ENCODE measurements at regions not wholly inside any gene's neighbourhood (a gene's known extent, or its start where the extent isn't known, plus 50 kb on each side); places are given as distances from the start of the nearest gene placed in this dataset.

DNA sequence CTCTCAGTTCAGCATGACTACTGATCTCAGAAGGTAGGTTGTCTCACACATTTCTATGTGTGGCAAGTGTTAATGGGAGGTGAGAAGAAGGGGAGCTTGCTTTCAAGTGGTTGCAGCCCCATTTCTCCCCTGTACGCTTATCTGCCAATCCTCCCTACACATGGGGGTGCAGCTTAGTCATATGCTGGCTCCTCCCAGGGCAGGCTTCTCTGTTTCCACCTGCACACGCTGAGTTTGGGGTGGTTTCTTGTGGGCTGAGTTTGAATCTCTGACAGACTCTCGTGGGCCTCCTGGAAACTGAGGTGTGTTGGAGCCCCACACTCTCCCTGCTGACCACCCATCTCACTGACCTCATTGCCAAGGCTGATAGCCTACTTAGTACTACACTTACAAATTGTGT is 435.8 kb upstream of the MTPN start:
- DNase-seq (ENCODE audit: low read depth) = no peak
- TF ChIP-seq, protein P1, sequence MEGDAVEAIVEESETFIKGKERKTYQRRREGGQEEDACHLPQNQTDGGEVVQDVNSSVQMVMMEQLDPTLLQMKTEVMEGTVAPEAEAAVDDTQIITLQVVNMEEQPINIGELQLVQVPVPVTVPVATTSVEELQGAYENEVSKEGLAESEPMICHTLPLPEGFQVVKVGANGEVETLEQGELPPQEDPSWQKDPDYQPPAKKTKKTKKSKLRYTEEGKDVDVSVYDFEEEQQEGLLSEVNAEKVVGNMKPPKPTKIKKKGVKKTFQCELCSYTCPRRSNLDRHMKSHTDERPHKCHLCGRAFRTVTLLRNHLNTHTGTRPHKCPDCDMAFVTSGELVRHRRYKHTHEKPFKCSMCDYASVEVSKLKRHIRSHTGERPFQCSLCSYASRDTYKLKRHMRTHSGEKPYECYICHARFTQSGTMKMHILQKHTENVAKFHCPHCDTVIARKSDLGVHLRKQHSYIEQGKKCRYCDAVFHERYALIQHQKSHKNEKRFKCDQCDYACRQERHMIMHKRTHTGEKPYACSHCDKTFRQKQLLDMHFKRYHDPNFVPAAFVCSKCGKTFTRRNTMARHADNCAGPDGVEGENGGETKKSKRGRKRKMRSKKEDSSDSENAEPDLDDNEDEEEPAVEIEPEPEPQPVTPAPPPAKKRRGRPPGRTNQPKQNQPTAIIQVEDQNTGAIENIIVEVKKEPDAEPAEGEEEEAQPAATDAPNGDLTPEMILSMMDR (IDR thresholded peaks at IDR 0.05; ENCODE audit: insufficient read depth, low read depth, low read length, missing control alignments) = no peak
- H3K4me3 ChIP-seq (ENCODE audit: low read depth, low read length) = no peak overlapping the region

DNA sequence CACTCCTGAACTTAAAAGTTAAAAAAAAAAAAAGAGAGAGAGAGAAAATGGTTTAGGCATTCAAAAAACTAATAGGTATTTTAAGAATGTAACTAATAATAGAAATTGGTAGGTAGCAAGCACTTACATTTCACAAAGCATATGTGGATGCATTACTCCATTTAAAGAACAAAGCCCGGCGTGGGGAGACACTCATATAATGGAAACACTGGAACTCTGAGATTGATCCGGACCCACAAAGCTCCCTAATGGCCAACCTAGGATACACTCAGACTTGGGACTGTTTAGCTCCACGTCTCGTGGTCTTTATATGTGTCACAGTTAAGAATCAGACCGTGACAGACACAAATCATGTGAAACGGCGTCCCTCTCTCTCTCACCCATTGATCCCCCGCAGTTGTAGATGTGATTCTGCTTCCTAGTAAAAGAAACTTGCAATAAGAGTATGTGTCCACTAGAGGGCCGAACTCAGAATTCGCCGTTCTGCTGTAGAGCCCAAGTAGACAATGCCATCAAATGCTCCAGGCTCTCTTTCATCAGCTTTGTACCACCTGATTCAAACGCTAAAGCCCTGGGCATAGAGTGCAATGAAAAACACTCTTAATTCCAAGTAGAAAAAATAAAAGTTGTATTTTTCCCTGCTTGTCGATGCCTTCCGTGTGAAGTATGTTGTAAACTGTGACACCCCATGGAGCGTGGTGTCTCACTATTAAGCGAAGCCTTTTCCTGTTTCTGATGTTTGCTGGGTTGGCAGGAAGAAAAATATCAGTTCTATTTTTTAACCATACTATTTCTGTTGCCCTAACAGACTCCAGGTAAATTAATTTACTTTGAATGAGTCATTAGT is 429.0 kb upstream of the MTPN start:
- peak; percentile 77 for DNase-seq (ENCODE audit: low read depth)
- TF ChIP-seq, protein P1 (IDR thresholded peaks at IDR 0.05; ENCODE audit: insufficient read depth, low read depth, low read length, missing control alignments) = peak; percentile 83
- H3K4me3 ChIP-seq (ENCODE audit: low read depth, low read length) = peak overlapping the region; percentile 30

DNA sequence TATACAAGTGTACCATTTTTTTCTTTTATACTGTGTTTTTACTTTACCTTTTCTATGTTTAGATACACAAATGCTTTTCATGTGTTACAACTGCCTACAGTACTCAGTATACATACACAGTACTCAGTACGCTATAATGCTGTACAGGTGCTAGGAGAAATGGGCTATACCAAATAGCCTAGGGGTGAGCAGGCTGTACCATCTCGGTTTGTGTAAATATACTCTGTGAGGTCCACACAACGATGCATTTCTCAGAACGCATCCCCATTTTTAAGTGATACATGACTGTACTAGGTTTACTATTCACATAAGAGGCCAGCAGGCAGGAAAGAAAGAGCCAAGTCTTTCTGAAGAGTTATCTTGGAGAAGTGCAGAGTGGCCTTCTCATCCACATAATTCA is 426.4 kb upstream of the MTPN start:
- DNase-seq (ENCODE audit: low read depth) = no peak

DNA sequence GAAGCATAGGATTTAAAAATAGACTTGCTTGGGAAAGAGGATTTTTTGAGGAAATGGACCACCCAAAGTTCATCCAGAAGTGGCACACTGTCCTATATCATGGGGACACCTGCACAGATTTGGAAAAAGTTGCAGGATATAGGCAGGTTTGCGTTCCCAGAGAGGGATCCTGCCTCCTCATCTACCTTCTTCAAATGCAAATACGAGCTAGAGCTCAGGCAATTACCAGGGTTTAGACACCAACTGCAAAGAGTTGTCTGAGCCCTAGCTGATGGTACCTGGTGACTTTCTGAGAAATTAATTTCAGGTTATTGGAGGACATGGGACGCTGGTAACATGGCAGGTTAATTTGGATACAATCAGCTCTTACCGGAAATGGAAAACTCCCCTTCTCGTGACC is 423.7 kb upstream of the MTPN start:
- no peak overlapping the region for H3K4me3 ChIP-seq (ENCODE audit: low read depth, low read length)
- TF ChIP-seq, protein P1 (IDR thresholded peaks at IDR 0.05; ENCODE audit: insufficient read depth, low read depth, low read length, missing control alignments) = no peak
- no peak for DNase-seq (ENCODE audit: low read depth)

More for the DNA sequence above, 426.4 kb upstream of the MTPN start:
- TF ChIP-seq, protein P1 (IDR thresholded peaks at IDR 0.05; ENCODE audit: insufficient read depth, low read depth, low read length, missing control alignments) = no peak
- no peak overlapping the region for H3K4me3 ChIP-seq (ENCODE audit: low read depth, low read length)

DNA sequence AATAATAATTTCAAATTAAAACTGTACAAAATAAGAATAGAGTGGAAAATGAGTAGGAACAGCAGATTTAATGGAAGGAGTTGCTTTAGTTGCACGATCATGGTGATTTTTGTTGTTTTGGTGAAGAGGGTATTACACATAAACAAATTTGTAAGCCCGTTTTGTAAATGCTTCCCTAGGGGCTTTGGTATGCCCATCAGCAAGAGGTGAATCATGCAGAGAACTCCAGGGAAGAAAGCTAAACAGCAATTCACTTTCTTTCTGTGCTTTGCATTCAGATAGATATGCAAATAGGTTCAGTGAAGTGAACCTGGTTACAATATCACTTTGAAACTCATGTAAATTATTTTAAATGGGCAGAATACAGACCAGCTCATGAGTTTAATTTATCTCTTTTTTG is 422.2 kb upstream of the MTPN start:
- no peak for DNase-seq (ENCODE audit: low read depth)
- no peak overlapping the region for H3K4me3 ChIP-seq (ENCODE audit: low read depth, low read length)
- TF ChIP-seq, protein P1 (IDR thresholded peaks at IDR 0.05; ENCODE audit: insufficient read depth, low read depth, low read length, missing control alignments) = no peak

DNA sequence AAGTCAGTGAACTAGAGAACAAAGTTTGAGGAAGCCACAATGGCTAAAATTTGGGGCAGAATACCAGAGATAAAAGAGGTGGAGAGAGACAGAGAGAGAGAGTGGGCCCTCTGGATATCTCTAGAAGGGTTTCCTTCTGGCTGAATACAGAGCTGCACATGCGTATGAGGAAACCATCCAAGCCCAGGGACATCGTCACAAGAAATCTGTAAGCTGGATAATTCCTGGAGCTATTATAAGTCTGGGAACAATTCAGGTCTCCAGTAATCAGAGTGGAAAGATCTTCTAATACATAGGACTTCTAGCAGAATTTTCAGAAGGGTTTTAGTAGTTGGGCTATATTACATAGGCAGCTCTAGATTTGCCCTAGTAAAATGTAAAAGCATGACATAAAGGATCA is 415.7 kb upstream of the MTPN start:
- TF ChIP-seq, protein P1 (IDR thresholded peaks at IDR 0.05; ENCODE audit: insufficient read depth, low read depth, low read length, missing control alignments) = no peak
- no peak overlapping the region for H3K4me3 ChIP-seq (ENCODE audit: low read depth, low read length)
- DNase-seq (ENCODE audit: low read depth) = no peak

DNA sequence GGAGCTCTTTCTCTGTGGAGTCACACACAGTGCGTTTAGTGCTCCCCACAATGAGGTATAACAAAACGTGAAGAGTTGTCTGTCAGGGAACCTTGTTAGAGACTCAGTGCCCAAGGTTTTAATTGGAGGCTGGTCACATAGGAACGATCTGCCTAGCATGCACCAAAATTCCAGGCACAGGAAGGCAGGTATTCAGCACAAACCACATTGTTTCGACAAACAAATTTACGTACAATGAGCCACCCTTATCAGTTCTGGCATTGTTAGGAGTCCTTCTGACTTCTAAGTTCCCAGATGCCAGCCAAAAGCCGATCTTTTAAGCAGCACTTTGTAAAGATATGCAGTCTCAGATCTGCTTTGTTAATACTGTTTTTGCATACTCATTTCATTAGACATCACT is 414.2 kb upstream of the MTPN start:
- no peak for DNase-seq (ENCODE audit: low read depth)
- no peak overlapping the region for H3K4me3 ChIP-seq (ENCODE audit: low read depth, low read length)
- TF ChIP-seq, protein P1 (IDR thresholded peaks at IDR 0.05; ENCODE audit: insufficient read depth, low read depth, low read length, missing control alignments) = no peak

All from GM12865 (cell line).